ENCODE measurements at regions not wholly inside any gene's neighbourhood (a gene's known extent, or its start where the extent isn't known, plus 50 kb on each side); places are given as distances from the start of the nearest gene placed in this dataset.

DNA sequence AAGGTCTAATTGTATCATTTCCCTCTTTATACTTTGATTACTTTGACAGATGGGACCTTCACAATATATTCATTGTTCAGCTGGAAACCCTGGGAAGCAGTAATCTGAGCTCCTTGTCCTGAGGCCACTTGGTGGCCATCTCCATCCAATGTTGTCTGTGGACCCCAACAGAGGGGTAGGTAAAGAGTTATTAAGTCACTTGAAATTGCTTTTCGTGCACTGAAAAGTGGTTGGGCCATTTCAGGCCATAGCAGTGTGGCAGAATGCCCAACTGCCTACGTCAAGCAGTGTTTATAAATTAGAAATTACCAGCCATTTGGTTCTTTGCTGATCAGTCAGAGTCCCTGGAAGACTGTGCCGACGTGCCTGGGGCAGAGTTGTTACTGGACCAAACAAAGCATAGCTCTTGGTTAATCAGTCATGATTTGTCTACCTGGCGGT is 308.3 kb upstream of the USP25 start:
- TF ChIP-seq POLR2A (IDR thresholded peaks at IDR 0.05), result no peak
- TF ChIP-seq POLR2AphosphoS5 (IDR thresholded peaks at IDR 0.05), result no peak
- TF ChIP-seq EP300 (IDR thresholded peaks at IDR 0.05), result no peak
- TF ChIP-seq, protein P1, sequence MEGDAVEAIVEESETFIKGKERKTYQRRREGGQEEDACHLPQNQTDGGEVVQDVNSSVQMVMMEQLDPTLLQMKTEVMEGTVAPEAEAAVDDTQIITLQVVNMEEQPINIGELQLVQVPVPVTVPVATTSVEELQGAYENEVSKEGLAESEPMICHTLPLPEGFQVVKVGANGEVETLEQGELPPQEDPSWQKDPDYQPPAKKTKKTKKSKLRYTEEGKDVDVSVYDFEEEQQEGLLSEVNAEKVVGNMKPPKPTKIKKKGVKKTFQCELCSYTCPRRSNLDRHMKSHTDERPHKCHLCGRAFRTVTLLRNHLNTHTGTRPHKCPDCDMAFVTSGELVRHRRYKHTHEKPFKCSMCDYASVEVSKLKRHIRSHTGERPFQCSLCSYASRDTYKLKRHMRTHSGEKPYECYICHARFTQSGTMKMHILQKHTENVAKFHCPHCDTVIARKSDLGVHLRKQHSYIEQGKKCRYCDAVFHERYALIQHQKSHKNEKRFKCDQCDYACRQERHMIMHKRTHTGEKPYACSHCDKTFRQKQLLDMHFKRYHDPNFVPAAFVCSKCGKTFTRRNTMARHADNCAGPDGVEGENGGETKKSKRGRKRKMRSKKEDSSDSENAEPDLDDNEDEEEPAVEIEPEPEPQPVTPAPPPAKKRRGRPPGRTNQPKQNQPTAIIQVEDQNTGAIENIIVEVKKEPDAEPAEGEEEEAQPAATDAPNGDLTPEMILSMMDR (IDR thresholded peaks at IDR 0.05), result no peak
- no peaks in the 10 kb centered on the region for H3K9me3 ChIP-seq
- no peaks in the 10 kb centered on the region for H3K4me1 ChIP-seq
- H3K27me3 ChIP-seq, result no peaks in the 10 kb centered on the region
- ATAC-seq (ENCODE audit: low FRiP score in 2 of 2) (no peak), DNase-seq (no peak)
- H3K27ac ChIP-seq, result no peak overlapping the region
- H3K36me3 ChIP-seq, result no peaks in the 10 kb centered on the region
- WGBS, 2 donors, result 84 to 93% methylated on average over 5 of the region's 5 CpGs
- no peak overlapping the region for H3K4me3 ChIP-seq

DNA sequence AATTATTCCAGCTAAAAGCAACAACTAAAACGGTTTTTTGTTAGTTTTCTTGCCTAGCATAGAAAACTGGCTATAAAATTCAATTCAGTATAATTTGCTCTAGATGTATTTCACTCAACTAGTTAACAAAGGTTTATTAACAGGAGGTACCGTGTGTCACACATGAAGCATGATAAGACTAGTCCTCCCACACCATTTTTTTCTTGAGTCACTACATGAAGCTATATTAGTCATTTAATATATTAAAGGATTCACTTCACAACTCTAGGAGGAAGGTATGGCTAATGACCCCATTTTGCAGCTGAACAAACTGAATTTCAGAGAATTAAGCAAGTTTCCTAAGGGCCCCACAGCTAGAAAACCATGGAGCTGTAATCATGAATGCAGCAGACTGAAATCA is 307.8 kb upstream of the USP25 start:
- Histone ChIP-seq H3K27ac (no peak overlapping the region), H3K4me1 (no peaks in the 10 kb centered on the region), H3K9me3 (no peaks in the 10 kb centered on the region), H3K27me3 (no peaks in the 10 kb centered on the region), H3K4me3 (no peak overlapping the region), H3K36me3 (no peaks in the 10 kb centered on the region)
- WGBS, 2 donors, result 74 to 84% methylated on average over 2 of the region's 2 CpGs
- no peak for TF ChIP-seq EP300 (IDR thresholded peaks at IDR 0.05)
- no peak for TF ChIP-seq POLR2A (IDR thresholded peaks at IDR 0.05)
- TF ChIP-seq, protein P1 (IDR thresholded peaks at IDR 0.05), result no peak
- no peak for TF ChIP-seq POLR2AphosphoS5 (IDR thresholded peaks at IDR 0.05)
- ATAC-seq (ENCODE audit: low FRiP score in 2 of 2), result no peak
- DNase-seq, result no peak

DNA sequence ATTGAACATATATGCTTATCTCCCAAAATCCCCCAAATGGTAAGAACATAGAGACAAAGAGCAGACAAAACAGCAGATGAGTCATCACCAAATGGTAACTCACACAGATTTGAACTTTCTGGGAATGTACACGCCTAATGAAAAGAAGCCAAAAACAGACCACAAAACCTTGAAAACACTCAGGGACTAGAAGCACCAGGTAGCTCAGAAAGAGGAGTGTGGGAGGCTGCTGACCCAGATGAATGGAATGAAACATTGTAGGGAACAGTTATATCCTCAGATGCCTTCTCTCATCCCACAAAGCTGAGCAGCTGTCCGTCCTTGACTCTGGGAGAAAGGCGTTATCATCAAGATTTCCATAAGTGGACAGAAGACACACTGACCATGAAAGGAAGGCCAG is 307.0 kb upstream of the USP25 start:
- H3K36me3 ChIP-seq, result no peaks in the 10 kb centered on the region
- DNase-seq, result no peak
- no peaks in the 10 kb centered on the region for H3K4me1 ChIP-seq
- TF ChIP-seq, protein P1 (IDR thresholded peaks at IDR 0.05), result no peak
- TF ChIP-seq POLR2AphosphoS5 (IDR thresholded peaks at IDR 0.05), result no peak
- TF ChIP-seq EP300 (IDR thresholded peaks at IDR 0.05), result no peak
- TF ChIP-seq POLR2A (IDR thresholded peaks at IDR 0.05), result no peak
- H3K4me3 ChIP-seq, result no peak overlapping the region
- peak in 1 of 2 donors; percentile 50 for ATAC-seq (ENCODE audit: low FRiP score in 2 of 2)
- H3K27me3 ChIP-seq, result no peaks in the 10 kb centered on the region
- no peak overlapping the region for H3K27ac ChIP-seq
- WGBS, 2 donors, result 71 to 90% methylated on average over 3 of the region's 3 CpGs
- H3K9me3 ChIP-seq, result no peaks in the 10 kb centered on the region

DNA sequence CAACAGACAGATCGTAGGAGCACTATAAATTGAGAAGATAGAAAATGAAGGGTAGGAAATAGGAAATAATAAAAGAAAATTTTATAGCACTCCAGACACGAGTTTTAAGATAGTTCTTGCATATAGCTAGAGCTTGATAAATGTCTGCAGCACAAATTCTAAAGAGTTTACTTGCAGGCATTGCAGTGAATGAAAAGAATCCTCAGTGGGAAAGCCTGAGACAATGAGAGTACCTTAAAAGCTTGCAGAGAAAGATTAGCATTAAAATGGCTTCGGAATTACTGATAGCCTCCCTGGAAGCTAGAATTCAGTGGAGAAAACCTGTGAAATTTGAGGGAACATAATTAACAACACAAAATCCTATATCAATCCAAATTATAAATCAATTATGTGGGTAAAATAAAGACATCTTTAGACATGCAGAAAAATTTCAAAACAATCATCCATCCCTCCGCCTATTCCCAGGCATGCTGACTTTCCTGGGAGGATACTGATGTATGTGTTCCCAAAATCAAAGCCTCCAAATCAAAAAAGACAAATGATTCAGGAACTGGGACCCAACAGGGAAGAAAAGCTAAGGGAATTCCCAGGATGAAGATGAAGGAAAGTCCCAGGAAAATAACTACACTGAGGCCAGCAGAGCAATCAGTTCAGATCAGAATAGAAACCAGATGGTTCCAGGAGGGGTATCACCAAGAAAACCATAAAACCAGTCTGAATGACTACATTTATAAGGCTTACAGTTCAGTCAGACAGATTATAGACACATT is 305.9 kb upstream of the USP25 start:
- H3K27me3 ChIP-seq, result no peaks in the 10 kb centered on the region
- WGBS, 2 donors, result 74 to 83% methylated on average over 4 of the region's 4 CpGs
- no peak overlapping the region for H3K27ac ChIP-seq
- ATAC-seq (ENCODE audit: low FRiP score in 2 of 2) (no peak), DNase-seq (no peak)
- no peak overlapping the region for H3K4me3 ChIP-seq
- no peaks in the 10 kb centered on the region for H3K9me3 ChIP-seq
- TF ChIP-seq EP300 (IDR thresholded peaks at IDR 0.05), result no peak
- no peak for TF ChIP-seq POLR2A (IDR thresholded peaks at IDR 0.05)
- no peak for TF ChIP-seq POLR2AphosphoS5 (IDR thresholded peaks at IDR 0.05)
- TF ChIP-seq, protein P1 (IDR thresholded peaks at IDR 0.05), result no peak
- H3K4me1 ChIP-seq, result no peaks in the 10 kb centered on the region
- no peaks in the 10 kb centered on the region for H3K36me3 ChIP-seq

DNA sequence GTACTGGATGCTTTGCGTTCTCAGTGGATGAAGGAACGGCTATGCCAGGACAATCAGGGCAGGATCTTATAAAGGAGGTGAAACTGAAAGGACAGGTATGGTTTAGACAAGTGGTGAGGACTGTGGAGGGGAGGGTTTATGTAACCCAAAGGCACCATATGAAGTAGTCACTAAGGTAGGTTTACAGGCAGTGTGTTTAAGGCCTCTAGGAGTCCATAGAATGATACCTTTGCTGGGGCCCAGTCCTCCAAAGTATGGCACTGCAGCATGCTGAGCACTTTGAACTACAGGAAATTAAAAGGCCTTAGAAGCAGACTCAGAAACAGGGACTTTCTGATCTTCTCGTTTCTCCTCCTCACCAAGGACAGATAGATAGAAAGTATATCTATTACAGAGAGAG is 304.7 kb upstream of the USP25 start:
- 80 to 90% methylated on average over 3 of the region's 3 CpGs for WGBS, 2 donors
- no peaks in the 10 kb centered on the region for H3K36me3 ChIP-seq
- ATAC-seq (ENCODE audit: low FRiP score in 2 of 2) (no peak), DNase-seq (no peak)
- no peak overlapping the region for H3K4me3 ChIP-seq
- H3K27ac ChIP-seq, result no peak overlapping the region
- H3K27me3 ChIP-seq, result no peaks in the 10 kb centered on the region
- TF ChIP-seq, protein P1 (IDR thresholded peaks at IDR 0.05), result no peak
- TF ChIP-seq POLR2AphosphoS5 (IDR thresholded peaks at IDR 0.05), result no peak
- no peak for TF ChIP-seq EP300 (IDR thresholded peaks at IDR 0.05)
- TF ChIP-seq POLR2A (IDR thresholded peaks at IDR 0.05), result no peak
- no peaks in the 10 kb centered on the region for H3K4me1 ChIP-seq
- H3K9me3 ChIP-seq, result no peaks in the 10 kb centered on the region
